ENCODE measurements at regions not wholly inside any gene's neighbourhood (a gene's known extent, or its start where the extent isn't known, plus 50 kb on each side); places are given as distances from the start of the nearest gene placed in this dataset.

- no peak for DNase-seq (ENCODE audit: insufficient read length)
- no peak for FAIRE-seq
- TF ChIP-seq TAF1 (IDR thresholded peaks at IDR 0.05; ENCODE audit: borderline replicate concordance, low read depth, low read length) (no peak), POLR2A (IDR thresholded peaks at IDR 0.05; ENCODE audit: low read depth, low read length) (no peak), POLR2AphosphoS5 (IDR thresholded peaks at IDR 0.05; ENCODE audit: low read depth, low read length) (no peak)
Observed at GRCh38 chr3:166123576-166123975, 286.4 kb upstream of the BCHE start.

GRCh38 chr3:166123088-166123487 is 285.9 kb upstream of the BCHE start:
- TF ChIP-seq POLR2A (IDR thresholded peaks at IDR 0.05; ENCODE audit: low read depth, low read length) (no peak), POLR2AphosphoS5 (IDR thresholded peaks at IDR 0.05; ENCODE audit: low read depth, low read length) (no peak), TAF1 (IDR thresholded peaks at IDR 0.05; ENCODE audit: borderline replicate concordance, low read depth, low read length) (no peak)
- FAIRE-seq, result no peak
- DNase-seq (ENCODE audit: insufficient read length), result no peak

GRCh38 chr3:166118049-166118448 is 280.8 kb upstream of the BCHE start:
- TF ChIP-seq POLR2AphosphoS5 (IDR thresholded peaks at IDR 0.05; ENCODE audit: low read depth, low read length), result no peak
- no peak for TF ChIP-seq POLR2A (IDR thresholded peaks at IDR 0.05; ENCODE audit: low read depth, low read length)
- no peak for TF ChIP-seq TAF1 (IDR thresholded peaks at IDR 0.05; ENCODE audit: borderline replicate concordance, low read depth, low read length)
- DNase-seq (ENCODE audit: insufficient read length), result no peak
- no peak for FAIRE-seq

GRCh38 chr3:166114448-166114847 is 277.2 kb upstream of the BCHE start:
- TF ChIP-seq TAF1 (IDR thresholded peaks at IDR 0.05; ENCODE audit: borderline replicate concordance, low read depth, low read length), result no peak
- TF ChIP-seq POLR2A (IDR thresholded peaks at IDR 0.05; ENCODE audit: low read depth, low read length), result no peak
- no peak for TF ChIP-seq POLR2AphosphoS5 (IDR thresholded peaks at IDR 0.05; ENCODE audit: low read depth, low read length)

GRCh38 chr3:166111562-166111961 is 274.3 kb upstream of the BCHE start:
- no peak for DNase-seq (ENCODE audit: insufficient read length)
- no peak for FAIRE-seq
- no peak for TF ChIP-seq POLR2A (IDR thresholded peaks at IDR 0.05; ENCODE audit: low read depth, low read length)
- no peak for TF ChIP-seq POLR2AphosphoS5 (IDR thresholded peaks at IDR 0.05; ENCODE audit: low read depth, low read length)
- TF ChIP-seq TAF1 (IDR thresholded peaks at IDR 0.05; ENCODE audit: borderline replicate concordance, low read depth, low read length), result no peak

More at GRCh38 chr3:166114448-166114847, 277.2 kb upstream of the BCHE start:
- FAIRE-seq (no peak), DNase-seq (ENCODE audit: insufficient read length) (no peak)

GRCh38 chr3:166110102-166110501 is 272.9 kb upstream of the BCHE start:
- no peak for DNase-seq (ENCODE audit: insufficient read length)
- TF ChIP-seq POLR2A (IDR thresholded peaks at IDR 0.05; ENCODE audit: low read depth, low read length) (no peak), TAF1 (IDR thresholded peaks at IDR 0.05; ENCODE audit: borderline replicate concordance, low read depth, low read length) (no peak), POLR2AphosphoS5 (IDR thresholded peaks at IDR 0.05; ENCODE audit: low read depth, low read length) (no peak)
- no peak for FAIRE-seq

- DNase-seq (ENCODE audit: insufficient read length) (no peak), FAIRE-seq (no peak)
- TF ChIP-seq TAF1 (IDR thresholded peaks at IDR 0.05; ENCODE audit: borderline replicate concordance, low read depth, low read length) (no peak), POLR2A (IDR thresholded peaks at IDR 0.05; ENCODE audit: low read depth, low read length) (no peak), POLR2AphosphoS5 (IDR thresholded peaks at IDR 0.05; ENCODE audit: low read depth, low read length) (no peak)
Observed at GRCh38 chr3:166104938-166105337, 267.7 kb upstream of the BCHE start.

GRCh38 chr3:166100730-166101129 is 263.5 kb upstream of the BCHE start:
- FAIRE-seq (no peak), DNase-seq (ENCODE audit: insufficient read length) (no peak)
- no peak for TF ChIP-seq POLR2AphosphoS5 (IDR thresholded peaks at IDR 0.05; ENCODE audit: low read depth, low read length)
- TF ChIP-seq POLR2A (IDR thresholded peaks at IDR 0.05; ENCODE audit: low read depth, low read length), result no peak
- TF ChIP-seq TAF1 (IDR thresholded peaks at IDR 0.05; ENCODE audit: borderline replicate concordance, low read depth, low read length), result no peak

GRCh38 chr3:166089575-166089974 is 252.4 kb upstream of the BCHE start:
- no peak for FAIRE-seq
- DNase-seq (ENCODE audit: insufficient read length), result no peak
- no peak for TF ChIP-seq POLR2A (IDR thresholded peaks at IDR 0.05; ENCODE audit: low read depth, low read length)
- no peak for TF ChIP-seq TAF1 (IDR thresholded peaks at IDR 0.05; ENCODE audit: borderline replicate concordance, low read depth, low read length)
- TF ChIP-seq POLR2AphosphoS5 (IDR thresholded peaks at IDR 0.05; ENCODE audit: low read depth, low read length), result no peak

GRCh38 chr3:166085164-166085856 is 248.1 kb upstream of the BCHE start:
- TF ChIP-seq TAF1 (IDR thresholded peaks at IDR 0.05; ENCODE audit: borderline replicate concordance, low read depth, low read length) (no peak), POLR2AphosphoS5 (IDR thresholded peaks at IDR 0.05; ENCODE audit: low read depth, low read length) (no peak), POLR2A (IDR thresholded peaks at IDR 0.05; ENCODE audit: low read depth, low read length) (no peak)
- DNase-seq (ENCODE audit: insufficient read length) (no peak), FAIRE-seq (no peak)

GRCh38 chr3:166080096-166080495 is 242.9 kb upstream of the BCHE start:
- TF ChIP-seq TAF1 (IDR thresholded peaks at IDR 0.05; ENCODE audit: borderline replicate concordance, low read depth, low read length) (no peak), POLR2AphosphoS5 (IDR thresholded peaks at IDR 0.05; ENCODE audit: low read depth, low read length) (no peak), POLR2A (IDR thresholded peaks at IDR 0.05; ENCODE audit: low read depth, low read length) (no peak)
- DNase-seq (ENCODE audit: insufficient read length) (no peak), FAIRE-seq (no peak)

GRCh38 chr3:166071831-166072230 is 234.6 kb upstream of the BCHE start:
- no peak for FAIRE-seq
- no peak for DNase-seq (ENCODE audit: insufficient read length)
- TF ChIP-seq POLR2A (IDR thresholded peaks at IDR 0.05; ENCODE audit: low read depth, low read length), result no peak
- TF ChIP-seq POLR2AphosphoS5 (IDR thresholded peaks at IDR 0.05; ENCODE audit: low read depth, low read length), result no peak
- no peak for TF ChIP-seq TAF1 (IDR thresholded peaks at IDR 0.05; ENCODE audit: borderline replicate concordance, low read depth, low read length)

All from GM12892 (cell line).